ENCODE measurements at regions not wholly inside any gene's neighbourhood (a gene's known extent, or its start where the extent isn't known, plus 50 kb on each side); places are given as distances from the start of the nearest gene placed in this dataset.

DNA sequence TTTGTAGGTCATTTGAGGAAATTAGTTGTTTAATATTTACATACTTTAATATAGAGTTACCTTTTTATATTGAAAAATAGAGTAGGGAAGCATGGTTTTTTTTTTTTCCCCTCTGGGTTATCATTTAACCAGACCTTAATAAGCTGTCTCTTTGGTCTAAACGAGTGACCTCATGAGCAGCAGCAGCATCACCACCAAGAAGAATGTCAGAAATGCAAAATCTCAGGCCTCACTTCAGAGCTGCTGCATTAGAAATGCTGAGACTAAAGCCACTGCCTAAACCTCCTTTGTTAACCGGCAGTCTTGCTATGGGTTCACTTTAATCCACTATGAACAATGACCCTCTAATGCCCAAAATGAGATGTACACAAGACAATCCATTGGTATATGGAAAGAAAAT is 733.7 kb upstream of the FAM98A start:
- TF ChIP-seq CTCF (IDR thresholded peaks at IDR 0.05; ENCODE audit: insufficient read depth, low read length, poor library complexity, severe bottlenecking) = no peak
- no peak for TF ChIP-seq EZH2phosphoT487 (conservative IDR thresholded peaks at IDR 0.05; ENCODE audit: low read length)

All from SU-DHL-6 (cell line).